GM11168 (cell line): ENCODE measurements at regions not wholly inside any gene's neighbourhood (a gene's known extent, or its start where the extent isn't known, plus 50 kb on each side); places are given as distances from the start of the nearest gene placed in this dataset.
"Not testable (repeated sequence)": the region's sequence is repeated elsewhere in the genome, so short reads cannot be mapped to it uniquely, and the experiment has no call there.

Source experiments
- in situ Hi-C: fragments of 300-500 bp; cut with MboI; formaldehyde crosslinking; loops from one replicate; pipeline ENCODE4 v1.12.0; 2022; ENCODE audit warnings: low sequenced_read_pairs; ENCODE audit not compliant: unreplicated experiment

- in situ Hi-C loops, result no loop called here
These were observed 307.4 kb upstream of the DPPA4 start for GRCh38 chr3:109644746-109645145.

- in situ Hi-C loops, result no loop called here
These were observed 310.7 kb upstream of the DPPA4 start for GRCh38 chr3:109648027-109648426.

- in situ Hi-C loops, result no loop called here
These were observed 318.9 kb upstream of the DPPA4 start for GRCh38 chr3:109656225-109656624.

- in situ Hi-C loops, result no loop called here
These were observed 341.3 kb upstream of the DPPA4 start for GRCh38 chr3:109678600-109678999.

GRCh38 chr3:109679664-109680063, 342.3 kb upstream of the DPPA4 start:
- in situ Hi-C loops, result no loop called here

- in situ Hi-C loops, result no loop called here
These were observed 346.4 kb upstream of the DPPA4 start for GRCh38 chr3:109683746-109684145.

GRCh38 chr3:109685084-109686079, 348.0 kb upstream of the DPPA4 start:
- in situ Hi-C loops, result no loop called here

- in situ Hi-C loops, result no loop called here
These were observed 350.3 kb upstream of the DPPA4 start for GRCh38 chr3:109687626-109688025.

- in situ Hi-C loops, result no loop called here
These were observed 359.6 kb upstream of the DPPA4 start for GRCh38 chr3:109696932-109697331.

- in situ Hi-C loops, result no loop called here
These were observed 364.9 kb upstream of the DPPA4 start for GRCh38 chr3:109702252-109702651.

- in situ Hi-C loops, result no loop called here
These were observed 365.6 kb upstream of the DPPA4 start for GRCh38 chr3:109702976-109703375.

- in situ Hi-C loops, result not testable (repeated sequence)
These were observed 367.8 kb upstream of the DPPA4 start for GRCh38 chr3:109705133-109705532.

- in situ Hi-C loops, result no loop called here
These were observed 370.3 kb upstream of the DPPA4 start for GRCh38 chr3:109707617-109708016.

GRCh38 chr3:109713288-109713687, 375.9 kb upstream of the DPPA4 start:
- in situ Hi-C loops, result no loop called here

GRCh38 chr3:109715707-109716106, 378.4 kb upstream of the DPPA4 start:
- in situ Hi-C loops, result no loop called here

- in situ Hi-C loops, result no loop called here
These were observed 381.5 kb upstream of the DPPA4 start for GRCh38 chr3:109718850-109719249.

- in situ Hi-C loops, result loop anchor here (25.0 kb wide), 1 partner anchor 1808 kb away; the partner anchor contains the start of gene CD96
These were observed 391.6 kb upstream of the DPPA4 start for GRCh38 chr3:109728861-109729494.

- in situ Hi-C loops, result loop anchor here (25.0 kb wide), 1 partner anchor 1805 kb away; the partner anchor contains the start of gene CD96
These were observed 394.5 kb upstream of the DPPA4 start for GRCh38 chr3:109731639-109732473.

- in situ Hi-C loops, result loop anchor here (25.0 kb wide), 1 partner anchor 1793 kb away; the partner anchor contains the start of gene CD96
These were observed 406.6 kb upstream of the DPPA4 start for GRCh38 chr3:109743981-109744380.

GRCh38 chr3:109772520-109772919, 435.2 kb upstream of the DPPA4 start:
- in situ Hi-C loops, result no loop called here
